NCI-H1694 treated with DMSO at 0.1 percent for 48 hours (cell line): ENCODE measurements at regions not wholly inside any gene's neighbourhood (a gene's known extent, or its start where the extent isn't known, plus 50 kb on each side); places are given as distances from the start of the nearest gene placed in this dataset.
"Not testable (repeated sequence)": the region's sequence is repeated elsewhere in the genome, so short reads cannot be mapped to it uniquely, and the experiment has no call there.

ENCODE experiments used
- DNase-seq: peaks from one replicate; lab custom pipeline; 2025; lab: John Stamatoyannopoulos, UW

DNA sequence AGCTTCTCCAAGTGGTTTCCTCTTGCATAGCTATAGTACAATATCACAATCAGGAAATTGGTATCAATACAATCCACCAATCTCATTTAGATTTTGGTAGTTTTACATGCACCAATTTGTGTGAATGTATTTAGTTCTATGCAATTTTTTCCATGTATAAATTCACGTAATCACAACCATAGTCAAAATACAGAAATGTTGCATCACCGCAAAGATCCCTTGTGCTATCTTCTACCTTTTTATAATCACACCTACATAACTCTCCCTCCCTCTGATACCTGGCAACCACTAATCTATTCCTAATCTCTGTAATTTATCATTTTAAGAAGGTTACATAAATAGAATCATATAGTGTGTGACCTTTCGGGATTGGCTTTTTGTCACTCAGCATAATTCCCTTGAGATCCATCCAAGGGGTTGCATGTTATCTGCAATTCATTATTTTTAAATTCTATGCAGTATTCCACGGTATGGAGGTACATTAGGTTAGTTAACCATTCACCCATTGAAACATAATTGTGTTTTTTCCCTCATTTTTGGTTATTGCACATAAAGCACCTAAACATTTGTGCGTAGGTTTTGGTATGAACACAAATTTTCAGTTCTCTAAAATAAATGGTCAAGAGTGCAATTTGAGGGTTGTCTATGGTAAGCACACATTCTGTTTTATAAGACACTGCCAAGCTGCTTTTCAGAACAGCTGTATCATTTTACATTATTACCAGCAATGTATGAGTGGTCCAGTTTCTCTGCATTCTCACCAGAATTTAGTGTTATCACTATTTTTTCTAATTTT, 95.1 kb upstream of the SLC22A23 start:
- DNase-seq = no peak

DNA sequence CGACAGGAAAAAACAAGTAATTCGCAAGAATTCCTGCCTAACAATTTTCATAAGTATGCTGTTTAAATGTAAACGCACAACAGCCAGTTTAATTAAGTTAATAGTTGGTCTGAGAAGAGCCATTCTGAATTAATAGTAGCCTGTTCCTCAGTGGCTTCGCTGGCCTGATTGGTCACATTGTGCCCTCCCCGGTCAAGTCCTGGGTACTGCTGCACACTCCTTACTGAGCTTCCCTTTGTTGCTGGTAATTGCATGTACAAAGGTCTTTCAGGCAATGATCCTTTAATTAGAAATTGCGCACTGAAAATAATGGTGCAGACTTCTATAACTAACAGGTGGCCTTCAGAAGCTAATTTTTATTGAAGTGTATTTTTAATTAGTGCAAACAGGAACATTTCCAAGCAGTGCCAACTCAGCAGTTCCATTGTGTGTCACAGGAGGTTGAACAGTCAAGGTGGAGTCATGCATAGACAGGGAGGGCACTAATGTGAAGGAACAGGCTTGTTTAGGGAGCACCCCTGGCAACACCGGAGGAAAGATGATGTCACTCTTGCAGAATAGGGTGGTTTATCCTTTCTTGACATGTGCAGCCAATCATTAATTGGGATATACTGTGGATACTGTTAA, 92.6 kb upstream of the SLC22A23 start:
- DNase-seq = no peak

DNA sequence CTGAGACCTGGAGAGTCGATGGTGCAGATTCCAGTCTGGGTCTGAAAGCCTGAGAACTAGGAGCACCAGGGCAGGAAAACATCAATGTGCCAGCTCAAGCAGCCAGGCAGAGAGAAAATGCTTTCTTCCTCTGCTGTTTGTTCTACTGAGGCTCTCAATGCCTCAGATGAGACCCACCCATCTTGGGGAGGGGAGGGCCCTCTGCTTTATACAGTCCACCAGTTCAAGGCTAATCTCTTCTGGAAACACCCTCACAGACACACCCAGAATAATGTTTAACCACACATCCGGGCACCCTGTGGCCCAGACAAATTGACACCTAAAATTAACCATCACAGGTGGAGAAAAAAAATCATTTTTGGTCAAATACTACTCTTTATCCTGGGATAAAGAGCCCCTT, 89.3 kb upstream of the SLC22A23 start:
- no peak for DNase-seq

DNA sequence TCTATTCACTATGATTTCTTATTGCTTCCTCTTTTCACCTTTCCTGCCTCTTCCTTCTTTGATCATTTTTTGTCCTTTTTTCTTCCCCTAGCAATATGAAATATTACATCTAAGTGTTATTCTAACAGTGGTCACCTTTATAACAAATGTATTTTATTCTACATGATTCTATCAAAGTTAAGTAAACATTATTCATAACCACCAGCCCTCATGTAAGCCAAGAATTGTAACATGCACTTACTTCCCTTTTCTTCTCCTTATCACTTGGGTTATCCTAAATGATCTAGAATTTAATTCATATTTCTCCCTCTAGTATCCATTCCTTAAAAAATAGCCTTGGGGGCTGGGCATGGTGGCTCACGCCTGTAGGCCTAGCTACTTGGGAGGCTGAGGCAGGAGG, 88.3 kb upstream of the SLC22A23 start:
- no peak for DNase-seq

DNA sequence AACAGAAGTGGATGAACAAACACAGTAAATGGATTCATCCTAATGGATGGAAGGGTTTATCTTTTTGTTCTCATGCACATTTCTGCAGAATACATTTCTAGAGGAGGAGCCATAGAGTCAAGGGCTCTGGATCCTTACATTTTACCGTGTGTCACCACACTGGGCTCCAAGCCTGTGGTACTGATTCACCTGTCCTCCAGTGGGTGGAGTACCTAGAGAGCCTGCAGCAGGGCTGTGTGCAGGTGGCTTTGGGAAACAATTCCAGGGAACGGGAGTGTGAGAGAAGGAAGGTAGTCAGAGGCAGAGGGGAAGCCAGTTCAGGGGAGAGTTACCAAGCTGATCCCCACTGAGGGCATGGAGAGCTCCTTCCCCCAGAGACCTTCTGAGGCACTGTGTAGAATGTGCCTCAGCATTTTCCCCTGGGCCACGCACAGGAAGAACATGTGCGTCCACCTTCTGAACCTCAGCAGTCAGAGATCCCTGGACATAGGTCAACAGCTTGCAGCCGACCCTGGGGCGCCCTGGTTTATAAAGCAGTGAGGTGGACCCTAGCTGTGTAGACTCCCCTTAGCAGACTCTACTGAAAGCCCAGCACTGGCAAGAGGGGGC, 85.3 kb upstream of the SLC22A23 start:
- no peak for DNase-seq

DNA sequence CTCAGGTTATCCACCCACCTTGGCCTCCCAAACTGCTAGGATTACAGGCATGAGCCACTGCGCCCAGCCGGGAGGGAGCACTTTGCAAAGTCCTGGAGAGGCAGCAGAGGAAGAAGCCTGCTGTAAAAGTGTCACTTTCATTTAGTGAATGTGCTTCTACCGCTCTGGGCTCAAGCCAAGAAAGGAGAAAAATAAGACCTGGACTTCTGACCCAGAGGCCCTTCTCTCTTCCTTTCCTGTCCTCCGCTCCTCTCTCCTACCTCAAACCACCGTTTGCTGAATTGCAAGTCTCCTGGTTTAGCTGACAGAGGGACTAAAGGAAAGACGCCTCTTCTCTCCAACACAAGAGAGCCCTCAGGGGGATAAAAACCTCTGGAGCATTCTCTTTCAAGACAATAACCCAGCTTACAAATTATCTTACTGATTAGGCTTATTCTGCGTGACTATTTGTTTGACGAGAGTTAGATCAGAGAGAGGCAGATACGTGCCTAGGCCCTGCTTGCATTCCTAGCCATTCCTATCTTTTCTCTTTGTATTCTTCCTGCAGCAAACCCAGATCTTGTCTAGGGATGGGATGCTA, 84.2 kb upstream of the SLC22A23 start:
- no peak for DNase-seq

DNA sequence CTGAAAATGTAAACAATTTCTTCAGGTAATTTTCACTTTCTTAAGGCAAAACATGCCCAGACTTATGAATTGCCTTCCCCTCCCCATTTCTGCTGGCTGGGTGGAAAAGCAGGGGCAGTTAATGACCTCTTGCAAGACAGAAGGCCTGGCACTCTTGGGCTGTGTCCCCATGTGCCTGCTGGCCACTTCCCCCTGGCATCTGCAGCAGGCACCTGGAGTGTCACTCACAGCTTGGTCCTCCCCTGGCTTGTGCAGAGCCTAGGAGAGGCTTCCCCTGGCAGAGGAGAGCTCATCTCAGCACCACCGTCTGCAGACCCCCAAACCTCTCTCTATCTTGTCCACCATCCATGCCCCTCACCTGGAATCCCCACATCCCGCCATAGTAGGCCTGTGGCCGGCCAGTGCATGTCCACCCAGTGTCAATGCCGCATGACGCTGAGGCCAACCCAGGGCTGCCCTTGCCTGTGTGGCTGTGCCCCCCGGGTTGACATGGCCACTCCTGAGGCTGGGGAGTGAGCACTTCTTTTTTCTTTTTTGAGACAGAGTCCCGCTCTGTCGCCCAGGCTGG, 83.5 kb upstream of the SLC22A23 start:
- no peak for DNase-seq

DNA sequence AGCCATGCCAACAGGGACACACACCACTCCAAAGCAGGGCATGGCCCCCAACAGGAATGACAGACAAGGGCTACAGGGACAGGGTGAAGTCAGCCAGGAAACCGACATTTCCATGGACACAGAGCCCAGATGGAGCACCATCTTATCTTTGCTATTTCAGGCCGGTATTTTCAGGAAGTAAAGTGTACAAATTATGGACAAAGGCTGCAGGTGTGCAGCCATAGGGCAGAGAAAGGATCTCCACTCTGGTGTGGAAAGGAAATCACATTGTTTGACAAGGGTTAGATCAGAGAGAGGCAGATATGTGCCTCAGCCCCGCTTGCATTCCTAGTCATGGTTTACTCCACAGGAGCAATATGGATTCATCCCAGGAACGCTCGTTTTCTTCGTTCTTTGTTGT, 81.7 kb upstream of the SLC22A23 start:
- DNase-seq = no peak

DNA sequence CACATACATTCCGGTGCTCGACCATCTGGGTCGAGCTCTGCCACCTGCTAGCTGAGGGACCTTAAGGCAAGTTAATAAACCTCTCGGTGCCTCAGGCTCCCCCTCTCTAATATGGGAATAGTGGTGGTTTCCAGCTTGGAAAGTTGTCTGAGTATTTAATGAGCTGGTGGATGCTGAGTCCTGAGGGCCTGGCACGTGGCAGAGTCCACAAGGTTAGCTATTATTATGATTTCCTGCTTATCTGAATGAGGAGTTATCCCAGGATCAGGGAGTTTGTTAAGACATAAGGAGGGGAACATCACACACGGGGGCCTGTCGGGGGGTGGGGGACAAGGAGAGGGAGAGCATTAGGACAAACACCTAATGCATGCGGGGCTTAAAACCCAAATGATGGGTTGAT, 80.1 kb upstream of the SLC22A23 start:
- DNase-seq = no peak

DNA sequence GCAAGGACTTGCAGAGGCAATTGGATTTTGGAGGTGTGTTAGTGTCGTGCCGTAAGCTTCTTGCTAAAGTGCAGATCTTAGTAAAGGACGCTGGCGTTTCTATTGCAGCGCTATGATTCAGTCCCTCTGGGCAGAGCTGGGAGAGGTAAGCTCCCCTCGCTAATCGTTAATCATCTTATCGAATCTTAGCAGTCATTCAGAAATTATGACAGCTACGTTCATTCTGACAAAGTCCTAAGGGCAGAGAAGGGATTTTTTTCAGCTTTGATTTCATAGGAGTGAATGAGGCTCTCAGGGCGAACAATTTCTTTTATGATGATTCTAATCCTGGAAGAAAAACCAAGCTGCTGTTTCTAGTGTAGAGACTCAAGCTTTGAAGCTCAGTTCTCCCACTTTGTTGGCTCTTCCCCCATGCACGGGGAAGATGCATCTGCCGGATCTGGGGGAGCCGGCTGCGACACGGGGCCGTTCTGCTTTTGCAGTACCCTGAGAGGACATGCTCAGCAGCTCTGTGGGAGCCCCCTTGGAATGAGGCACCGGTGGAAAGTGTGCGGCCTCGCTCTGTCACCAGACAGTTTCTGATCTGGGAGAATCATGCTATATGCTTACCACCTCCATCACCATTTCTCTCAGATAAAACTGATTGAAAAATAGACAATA, 79.1 kb upstream of the SLC22A23 start:
- no peak for DNase-seq

DNA sequence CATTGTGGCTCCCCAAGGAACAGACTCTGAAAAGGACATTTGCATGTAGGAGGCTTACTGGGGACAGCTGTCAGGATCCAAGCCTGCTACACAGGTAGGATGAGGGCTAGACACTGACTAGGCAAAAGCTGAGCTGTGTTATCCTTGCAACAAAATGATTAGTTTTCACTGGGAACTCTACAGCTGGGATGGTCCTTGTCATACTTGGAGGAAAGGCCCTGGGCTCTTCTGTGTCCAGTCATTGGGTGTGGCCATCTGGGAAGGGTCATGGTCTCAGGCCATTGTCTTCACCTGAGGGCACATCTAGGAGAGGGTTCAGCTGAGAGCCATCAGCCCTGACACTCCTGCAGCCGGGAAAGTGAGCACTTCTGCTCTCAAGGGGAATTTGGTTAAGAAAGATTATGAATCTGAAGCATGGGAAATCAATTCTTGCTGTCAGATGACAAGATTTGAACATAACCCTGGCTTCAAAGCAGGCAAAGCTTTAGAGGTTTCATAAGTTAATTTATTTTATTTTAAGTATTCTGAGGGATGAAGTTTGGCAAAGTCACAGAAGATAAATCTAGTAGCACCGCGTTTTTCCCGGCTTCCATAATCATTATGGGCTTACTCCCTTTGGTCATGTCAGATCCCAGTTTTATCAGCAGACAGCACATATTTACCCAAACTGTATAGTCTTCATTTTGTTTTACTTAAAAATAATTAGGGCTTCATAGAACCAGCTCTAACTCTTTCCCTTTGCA, 78.4 kb upstream of the SLC22A23 start:
- DNase-seq = no peak

DNA sequence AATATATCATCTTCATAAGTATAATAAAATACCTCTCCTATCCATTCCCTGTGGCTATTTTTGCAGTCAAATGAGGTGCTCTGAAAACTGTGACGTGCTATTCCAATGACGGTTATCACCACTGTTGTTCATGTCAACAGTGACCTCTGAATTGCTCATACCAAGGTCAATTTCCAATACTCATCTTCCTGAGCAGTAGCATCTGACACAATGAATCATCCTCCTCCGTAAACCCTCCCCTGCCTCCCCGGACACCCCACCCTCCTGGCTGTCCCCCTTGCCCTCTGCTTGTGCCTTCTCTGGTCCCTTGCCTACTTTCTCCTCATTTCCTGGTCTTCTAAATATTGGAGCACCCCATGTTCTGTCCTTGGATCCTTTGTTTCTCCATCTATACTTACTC, 77.7 kb upstream of the SLC22A23 start:
- no peak for DNase-seq

DNA sequence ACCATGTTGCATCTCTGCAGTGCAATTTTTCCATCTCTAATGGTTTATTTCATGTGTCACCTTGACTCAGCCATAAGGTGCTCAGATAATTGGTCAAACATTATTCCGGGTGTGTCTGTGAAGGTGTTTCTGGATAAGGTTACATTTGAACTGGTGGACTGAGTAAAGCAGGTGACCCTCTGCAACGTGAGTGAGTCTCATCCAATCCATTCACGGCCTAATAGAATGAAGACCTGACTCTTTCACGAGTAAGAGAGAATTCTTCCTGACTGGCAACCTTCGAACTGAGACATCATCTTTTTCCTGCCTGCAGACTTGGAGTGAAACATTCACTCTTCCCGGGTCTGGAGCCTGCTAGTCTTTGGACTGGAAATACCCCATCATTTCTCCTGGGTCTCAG, 77.1 kb upstream of the SLC22A23 start:
- DNase-seq = no peak

DNA sequence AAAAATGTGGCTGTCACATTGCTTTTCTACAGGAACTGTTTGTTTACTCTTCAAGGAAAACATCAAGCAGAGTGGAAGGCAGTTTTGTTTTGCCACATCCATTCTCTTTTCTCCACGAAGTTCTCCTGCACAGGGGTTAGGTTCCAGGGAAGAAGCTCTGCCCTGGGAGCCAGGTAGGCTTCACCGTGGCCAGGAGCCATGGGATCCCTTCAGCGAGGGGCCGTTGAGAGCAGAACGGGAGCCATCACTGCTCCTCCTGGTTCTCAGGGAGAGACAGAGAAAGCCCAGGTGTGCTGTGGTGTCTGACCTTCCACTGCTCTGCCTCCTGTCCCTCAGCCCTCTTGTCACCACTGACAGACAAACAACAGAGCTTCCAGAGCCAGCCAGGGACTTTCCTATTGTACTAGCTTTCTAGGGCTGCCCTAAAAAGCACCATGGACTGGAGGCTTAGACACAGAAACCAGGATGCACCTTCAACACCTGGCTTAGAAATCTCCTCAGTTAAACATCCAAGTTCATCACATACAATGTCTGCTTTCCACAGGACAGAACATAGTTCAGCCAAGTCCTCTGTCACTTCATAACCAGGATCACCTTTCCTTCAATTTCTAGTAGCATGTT, 75.6 kb upstream of the SLC22A23 start:
- DNase-seq = no peak

DNA sequence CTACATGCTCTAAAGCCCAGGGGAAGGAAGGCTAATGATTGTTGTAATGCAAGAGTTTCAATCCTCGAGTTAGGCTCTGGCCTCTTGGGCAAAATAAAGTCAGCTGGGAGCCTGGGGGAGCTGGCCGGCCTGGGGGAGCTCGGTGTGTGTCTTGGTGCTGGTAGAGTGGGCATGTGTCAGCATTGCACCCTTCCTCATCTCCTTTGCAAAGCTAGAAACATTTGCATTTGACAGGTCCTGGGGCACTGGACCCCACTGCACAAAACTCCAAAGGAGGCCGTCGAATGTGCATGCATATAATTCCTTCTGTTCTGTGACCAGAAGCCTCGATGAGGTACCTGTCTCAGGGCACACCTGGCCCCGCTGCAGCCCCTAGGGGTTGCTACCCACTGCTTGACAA, 74.6 kb upstream of the SLC22A23 start:
- no peak for DNase-seq

DNA sequence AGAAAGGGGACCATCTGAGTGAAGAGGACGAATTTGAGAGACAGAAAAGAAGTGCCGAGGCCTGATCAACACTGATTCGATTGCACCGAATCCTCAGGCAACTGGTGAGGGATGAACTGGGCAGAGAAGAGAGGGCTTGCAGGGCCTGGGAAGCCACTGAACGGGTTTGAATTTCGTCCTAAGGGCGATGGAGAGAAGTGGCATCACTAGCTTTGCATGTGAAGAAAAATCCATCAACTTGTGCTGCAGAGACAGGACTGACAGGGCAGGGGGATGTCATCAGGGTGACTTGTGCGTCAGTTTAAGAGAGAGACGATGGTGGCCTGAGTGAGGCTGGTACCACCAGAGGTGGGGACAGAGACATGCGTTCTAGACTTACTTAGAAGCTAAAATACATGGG, 73.7 kb upstream of the SLC22A23 start:
- no peak for DNase-seq

DNA sequence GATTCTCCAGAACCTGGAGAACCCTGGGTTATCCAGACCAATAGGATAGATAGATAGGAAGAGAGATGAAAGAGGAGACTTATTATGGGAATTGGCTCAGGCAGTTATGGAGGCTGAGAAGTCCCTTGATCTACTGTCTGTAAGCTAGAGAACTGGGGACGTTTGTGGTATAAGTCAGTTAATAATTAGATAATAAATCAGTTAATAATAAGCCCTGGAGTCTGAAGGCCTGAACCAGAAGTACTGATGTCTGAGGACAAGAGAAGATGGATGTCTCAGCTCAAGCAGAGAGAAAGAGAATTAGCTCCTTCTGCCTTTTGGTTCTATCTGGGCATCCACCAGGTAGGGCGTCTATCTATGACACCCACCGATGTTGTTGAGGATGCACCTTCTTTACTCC, 72.9 kb upstream of the SLC22A23 start:
- no peak for DNase-seq

DNA sequence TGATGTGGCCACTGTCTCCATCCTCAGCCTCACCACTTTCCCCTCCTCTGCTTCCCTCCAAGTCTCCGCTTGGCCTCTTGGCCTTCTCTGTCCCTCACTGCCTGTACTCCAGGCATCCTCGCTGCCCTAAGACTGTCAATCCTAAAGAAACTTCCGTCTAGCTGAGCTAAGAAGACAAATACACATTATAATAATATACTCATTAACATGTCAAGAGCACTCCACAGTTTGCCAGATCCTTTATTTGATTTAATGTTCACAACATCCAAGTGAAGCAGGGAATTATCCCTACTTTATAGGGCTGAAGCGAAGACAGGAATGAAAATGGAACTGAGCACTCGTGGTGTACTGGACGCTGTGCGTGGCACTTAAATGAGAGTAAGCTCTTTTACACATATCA, 72.4 kb upstream of the SLC22A23 start:
- DNase-seq = no peak

DNA sequence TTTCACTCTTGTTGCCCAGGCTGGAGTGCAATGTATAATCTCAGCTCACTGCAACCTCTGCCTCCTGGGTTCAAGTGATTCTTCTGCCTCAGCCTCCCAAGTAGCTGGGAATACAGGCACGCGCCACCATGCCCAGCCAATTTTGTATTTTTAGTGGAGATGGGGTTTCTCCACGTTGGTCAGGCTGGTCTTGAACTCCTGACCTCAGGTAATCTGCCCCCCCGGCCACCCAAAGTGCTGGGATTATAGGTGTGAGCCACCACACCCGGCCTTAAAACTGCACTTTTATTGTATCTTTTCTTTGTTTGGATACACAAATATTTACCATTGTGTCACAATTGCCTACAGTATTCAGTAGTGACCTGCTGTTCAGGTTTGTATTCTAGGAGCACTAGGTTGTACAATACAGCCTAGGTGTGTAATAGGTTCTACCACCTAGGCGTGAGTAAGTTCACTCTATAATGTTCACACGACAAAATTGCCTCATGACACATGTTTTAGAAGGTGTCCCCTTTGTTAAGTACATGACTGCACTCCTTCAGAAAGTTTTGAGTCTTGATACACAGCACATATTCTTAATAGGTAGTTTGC, 71.3 kb upstream of the SLC22A23 start:
- DNase-seq = not testable (repeated sequence)

DNA sequence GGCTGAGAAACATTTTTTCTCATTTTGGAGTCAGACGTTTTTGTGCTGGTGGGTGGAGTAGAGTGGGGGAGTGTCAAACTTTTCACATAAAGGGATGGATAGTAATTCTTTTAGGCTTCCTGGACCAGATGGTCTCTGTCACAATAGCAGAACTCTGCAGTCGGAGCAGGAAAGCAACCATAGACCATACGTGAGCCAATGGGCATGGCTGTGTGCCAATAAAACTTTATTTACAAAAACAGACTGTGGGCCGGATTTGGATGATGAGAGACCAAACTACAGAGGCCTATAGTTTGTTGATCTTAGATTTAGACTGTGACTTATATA, 70.8 kb upstream of the SLC22A23 start:
- DNase-seq = no peak
